SK-N-SH treated with all-trans-retinoic acid at 6 μM for 48 hours (cell line): ENCODE measurements at regions not wholly inside any gene's neighbourhood (a gene's known extent, or its start where the extent isn't known, plus 50 kb on each side); places are given as distances from the start of the nearest gene placed in this dataset.
"Not testable (repeated sequence)": the region's sequence is repeated elsewhere in the genome, so short reads cannot be mapped to it uniquely, and the experiment has no call there.

Source experiments
- ATAC-seq: fragments of 200-7000 bp; cut with Tn5 transposase; 3 replicates; pipeline ENCODE4 v1.9.1; 2020; ENCODE audit warnings: mild to moderate bottlenecking, moderate library complexity
- ARNTL ChIP-seq: fragments of 450-650 bp; formaldehyde crosslinking; IDR thresholded peaks from 2 replicates; pipeline ENCODE4 v1.5.0; 2020; ENCODE audit warnings: low read depth, mild to moderate bottlenecking, moderate library complexity, borderline replicate concordance
- CREB5 ChIP-seq: fragments of 250-450 bp; sonication (Bioruptor Pico); IDR thresholded peaks from 2 replicates; pipeline ENCODE4 v1.5.1; 2020; ENCODE audit warnings: low read depth, mild to moderate bottlenecking, moderate library complexity
- CSDC2 ChIP-seq: fragments of 250-450 bp; sonication (Bioruptor Pico); IDR thresholded peaks from 2 replicates; pipeline ENCODE4 v1.5.0; 2020; ENCODE audit warnings: mild to moderate bottlenecking, moderate library complexity
- CSRNP3 ChIP-seq: fragments of 250-450 bp; sonication (Bioruptor Pico); IDR thresholded peaks from 2 replicates; pipeline ENCODE4 v1.5.1; 2021; ENCODE audit warnings: mild to moderate bottlenecking, moderate library complexity
- ESRRG ChIP-seq: fragments of 250-450 bp; sonication (Bioruptor Pico); IDR thresholded peaks from 2 replicates; pipeline ENCODE4 v1.6.1; 2021; ENCODE audit warnings: mild to moderate bottlenecking
- GLIS3 ChIP-seq: fragments of 250-450 bp; sonication (Bioruptor Pico); IDR thresholded peaks from 2 replicates; pipeline ENCODE4 v1.5.0; 2020; ENCODE audit warnings: mild to moderate bottlenecking, moderate library complexity
- ISL1 ChIP-seq: fragments of 250-450 bp; sonication (Bioruptor Pico); IDR thresholded peaks from 2 replicates; pipeline ENCODE4 v2.1.2; 2022; ENCODE audit warnings: mild to moderate bottlenecking, moderate library complexity
- PATZ1 ChIP-seq: fragments of 250-450 bp; sonication (Bioruptor Pico); IDR thresholded peaks from 2 replicates; pipeline ENCODE4 v1.8.0; 2020; ENCODE audit warnings: mild to moderate bottlenecking, moderate library complexity, borderline replicate concordance
- POU6F1 ChIP-seq: fragments of 250-450 bp; sonication (Bioruptor Pico); IDR thresholded peaks from 2 replicates; pipeline ENCODE4 v1.8.0; 2021; ENCODE audit warnings: low read depth, mild to moderate bottlenecking, moderate library complexity, borderline replicate concordance
- PPARA ChIP-seq: fragments of 250-450 bp; sonication (Bioruptor Pico); IDR thresholded peaks from 2 replicates; pipeline ENCODE4 v1.5.0; 2020; ENCODE audit warnings: mild to moderate bottlenecking, borderline replicate concordance
- RARB ChIP-seq: fragments of 250-450 bp; sonication (Bioruptor Pico); IDR thresholded peaks from 2 replicates; pipeline ENCODE4 v1.8.0; 2021; ENCODE audit warnings: mild to moderate bottlenecking, moderate library complexity
- SNAI2 ChIP-seq: fragments of 250-450 bp; sonication (Bioruptor Pico); IDR thresholded peaks from 2 replicates; pipeline ENCODE4 v1.5.0; 2020; ENCODE audit warnings: mild to moderate bottlenecking, moderate library complexity
- TCF4 ChIP-seq: fragments of 250-450 bp; sonication (Bioruptor Pico); IDR thresholded peaks from 2 replicates; pipeline ENCODE4 v1.8.0; 2021; ENCODE audit warnings: mild to moderate bottlenecking, moderate library complexity, borderline replicate concordance
- TOX ChIP-seq: fragments of 250-450 bp; sonication (Bioruptor Pico); IDR thresholded peaks from 2 replicates; pipeline ENCODE4 v1.8.0; 2021; ENCODE audit warnings: mild to moderate bottlenecking, moderate library complexity, borderline replicate concordance
- ZC3H10 ChIP-seq: fragments of 250-450 bp; sonication (Bioruptor Pico); IDR thresholded peaks from 2 replicates; pipeline ENCODE4 v1.5.1; 2021; ENCODE audit warnings: mild to moderate bottlenecking, moderate library complexity
- ZFP3 ChIP-seq: fragments of 250-450 bp; sonication (Bioruptor Pico); IDR thresholded peaks from 2 replicates; pipeline ENCODE4 v1.5.0; 2020; ENCODE audit warnings: mild to moderate bottlenecking, moderate library complexity
- ZFP30 ChIP-seq: fragments of 450-650 bp; formaldehyde crosslinking; IDR thresholded peaks from 2 replicates; pipeline ENCODE4 v1.5.0; 2022; ENCODE audit warnings: mild to moderate bottlenecking, moderate library complexity
- ZNF565 ChIP-seq: fragments of 450-650 bp; formaldehyde crosslinking; conservative IDR thresholded peaks from 2 replicates; pipeline ENCODE4 v1.5.0; 2020; ENCODE audit warnings: low read depth, mild to moderate bottlenecking, moderate library complexity
- ZNF8 ChIP-seq: fragments of 450-650 bp; formaldehyde crosslinking; IDR thresholded peaks from 2 replicates; pipeline ENCODE4 v1.5.0; 2020; ENCODE audit warnings: mild to moderate bottlenecking, moderate library complexity

- TF ChIP-seq ISL1 (CRISPR knock-in tag) (no peak), ZC3H10 (CRISPR knock-in tag) (no peak), ZNF565 (CRISPR knock-in tag) (no peak)
- no peak for ATAC-seq
These were observed 2229.4 kb upstream of the AGA start for GRCh38 chr4:179671609-179672008.

DNA sequence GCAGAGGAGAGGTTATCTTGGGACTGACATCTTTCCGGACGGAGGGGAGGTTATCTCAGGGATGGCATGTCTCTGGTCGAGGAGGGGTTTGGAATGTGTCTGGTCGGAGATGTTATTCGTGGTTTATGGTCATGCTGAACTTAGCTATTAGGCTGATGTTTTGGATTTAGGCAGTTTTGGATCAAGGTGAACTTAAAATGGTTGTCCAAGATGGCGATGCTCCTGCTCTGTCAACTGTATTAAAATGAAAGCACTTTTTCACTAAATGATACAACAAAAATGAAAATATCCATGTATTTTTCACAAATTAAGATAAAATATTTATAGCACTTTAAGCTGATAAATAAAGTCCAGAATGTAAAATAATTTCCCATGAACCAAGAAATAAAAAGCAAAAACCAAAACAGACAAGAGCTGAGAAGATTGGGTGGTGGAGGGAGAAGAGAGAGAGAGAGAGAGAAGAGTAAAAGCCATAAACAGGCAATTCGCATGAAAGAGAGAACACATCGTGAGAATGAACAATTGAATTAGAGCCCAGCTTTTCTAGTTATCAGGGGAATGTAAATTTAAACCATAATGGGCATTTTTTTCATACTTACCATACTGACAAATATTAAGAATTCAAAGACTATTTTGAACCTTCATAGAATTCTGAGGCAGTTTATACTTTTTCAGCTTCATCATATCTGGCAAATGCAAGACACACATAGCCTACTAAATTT lies 2236.0 kb upstream of the AGA start:
- no peak for TF ChIP-seq ZFP30 (CRISPR knock-in tag)
- no peak for TF ChIP-seq CSRNP3 (CRISPR knock-in tag)
- no peak for ATAC-seq

GRCh38 chr4:179683661-179684060 lies 2241.4 kb upstream of the AGA start:
- ATAC-seq, result not testable (repeated sequence)

- peak; percentile 66 for ATAC-seq
- TF ChIP-seq ZNF565 (CRISPR knock-in tag), result no peak
- TF ChIP-seq PPARA, result no peak
- TF ChIP-seq ARNTL (CRISPR knock-in tag), result no peak
- TF ChIP-seq CREB5 (CRISPR knock-in tag), result no peak
- TF ChIP-seq ZC3H10 (CRISPR knock-in tag), result no peak
- no peak for TF ChIP-seq ZFP30 (CRISPR knock-in tag)
These were observed 2250.0 kb upstream of the AGA start for GRCh38 chr4:179692222-179692621.

DNA sequence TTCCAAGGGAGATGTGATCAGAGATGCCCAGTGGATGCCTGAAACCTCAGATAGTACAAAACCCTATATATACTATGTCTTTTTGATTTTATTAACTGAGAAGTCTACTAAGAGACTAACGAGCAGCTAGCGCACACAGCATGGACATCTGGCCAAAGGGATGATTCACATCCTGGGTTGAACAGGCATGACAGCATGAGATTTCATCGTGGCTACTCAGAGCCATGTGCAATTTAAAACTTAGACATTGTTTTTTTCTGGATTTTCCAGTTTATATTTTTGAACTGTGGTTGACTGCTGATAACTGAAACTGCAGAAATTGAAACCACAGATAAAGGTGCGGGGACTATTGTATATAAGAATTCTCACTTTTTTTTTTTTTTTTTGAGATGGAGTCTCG lies 2252.9 kb upstream of the AGA start:
- ATAC-seq, result peak; percentile 91
- TF ChIP-seq SNAI2 (no peak), ZFP30 (CRISPR knock-in tag) (no peak), ZFP3 (no peak), ISL1 (CRISPR knock-in tag) (no peak), RARB (CRISPR knock-in tag) (no peak), POU6F1 (CRISPR knock-in tag) (no peak), CREB5 (CRISPR knock-in tag) (no peak), ESRRG (CRISPR knock-in tag) (no peak), TOX (CRISPR knock-in tag) (no peak), TCF4 (CRISPR knock-in tag) (no peak), PPARA (no peak), GLIS3 (no peak), ZNF8 (no peak), ARNTL (CRISPR knock-in tag) (no peak), ZC3H10 (CRISPR knock-in tag) (no peak), CSDC2 (CRISPR knock-in tag) (no peak), PATZ1 (CRISPR knock-in tag) (no peak)
